Inflammatory macrophage (primary cell): ENCODE measurements at regions not wholly inside any gene's neighbourhood (a gene's known extent, or its start where the extent isn't known, plus 50 kb on each side); places are given as distances from the start of the nearest gene placed in this dataset.
"Not testable (repeated sequence)": the region's sequence is repeated elsewhere in the genome, so short reads cannot be mapped to it uniquely, and the experiment has no call there.

Experiments
- DNase-seq, 2 donors: peaks; one replicate each; pipeline ENCODE4 v3.0.0-alpha.2; 2020 to 2022

DNA sequence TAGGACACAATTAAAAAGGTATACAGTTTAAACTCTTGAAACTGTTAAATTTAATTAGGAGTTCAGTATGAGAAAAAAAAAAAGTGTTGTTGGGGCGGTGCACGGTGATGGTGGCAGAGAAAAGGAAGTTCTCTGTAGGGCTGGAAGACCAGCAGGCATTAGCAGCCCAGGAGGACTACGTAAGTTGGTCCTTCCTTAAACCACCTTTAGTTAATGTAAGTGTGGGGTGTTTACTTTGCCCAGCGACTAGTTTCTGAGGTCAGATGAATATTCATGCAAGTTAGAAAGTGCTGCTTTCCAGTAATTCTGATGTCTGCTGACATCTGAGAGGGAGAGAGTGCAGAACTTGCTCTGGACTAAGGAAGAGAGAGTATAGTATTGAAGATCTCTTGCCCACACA, 54.9 kb downstream of the NKX2-1 start:
- DNase-seq: no peak

DNA sequence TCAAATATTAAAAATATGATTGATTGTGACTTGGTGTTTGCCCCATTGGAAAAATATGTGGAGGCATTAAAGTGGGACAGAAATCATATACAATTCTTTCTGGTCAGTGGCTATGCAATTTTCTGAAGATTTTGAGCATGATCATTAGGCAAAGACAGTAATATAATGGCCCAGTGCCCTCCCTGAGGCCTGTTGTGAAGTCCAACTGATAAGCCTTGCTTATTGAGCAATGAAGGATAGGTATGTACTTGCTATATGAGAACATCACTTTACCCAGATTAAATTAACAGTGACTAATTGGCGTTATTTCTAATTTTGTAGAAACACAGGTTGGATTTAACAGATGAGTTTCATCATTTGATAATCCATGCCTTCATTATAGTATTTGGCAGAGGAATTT, 57.1 kb downstream of the NKX2-1 start:
- no peak for DNase-seq

DNA sequence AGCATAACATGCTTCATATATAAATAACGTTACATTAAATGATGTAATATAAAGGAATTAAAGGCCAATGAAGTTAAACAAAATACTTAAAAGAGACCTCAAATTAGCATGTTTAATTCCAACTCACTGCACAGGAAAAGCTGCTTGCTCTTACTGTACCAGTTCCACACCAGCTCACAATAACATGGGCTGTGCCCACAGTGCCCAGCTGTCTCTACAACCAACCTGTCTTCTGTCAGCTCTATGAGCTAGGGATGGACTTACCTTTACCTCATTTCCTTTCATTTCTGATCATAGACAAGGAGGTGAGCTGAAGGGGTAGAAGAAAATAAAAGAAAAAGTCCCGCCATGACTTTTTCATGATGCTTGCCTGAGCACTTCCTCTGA, 64.8 kb downstream of the NKX2-1 start:
- no peak for DNase-seq

DNA sequence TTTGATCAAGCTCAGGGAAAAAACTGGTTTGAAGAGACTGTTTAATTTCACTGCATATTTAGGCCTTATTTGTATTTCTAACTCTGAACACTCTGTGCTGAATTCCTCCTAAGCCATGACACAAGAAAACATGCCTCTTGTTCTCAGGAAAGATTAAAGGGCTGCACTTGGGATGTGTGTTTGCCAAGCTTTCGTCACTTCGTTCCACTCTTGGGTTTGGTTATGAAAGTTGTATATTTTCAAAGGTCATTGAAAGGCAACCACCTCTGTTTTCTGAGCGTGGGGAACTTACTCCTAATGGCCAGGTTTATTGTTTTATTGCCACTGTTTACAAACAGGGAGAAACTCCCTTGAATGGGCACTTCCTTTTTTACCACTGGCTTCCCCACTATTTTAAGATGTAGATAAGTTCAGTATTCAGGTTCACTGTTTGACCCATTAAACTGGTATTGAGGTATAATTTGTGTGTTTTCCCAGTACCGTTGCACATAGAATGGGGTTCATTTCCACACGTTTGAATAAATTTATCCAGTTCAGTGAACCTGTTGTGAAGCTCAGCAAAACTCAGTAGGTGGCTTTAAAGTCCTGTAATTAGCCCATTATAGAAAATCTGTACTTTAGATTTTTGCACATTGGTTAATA, 65.3 kb downstream of the NKX2-1 start:
- DNase-seq: no peak

DNA sequence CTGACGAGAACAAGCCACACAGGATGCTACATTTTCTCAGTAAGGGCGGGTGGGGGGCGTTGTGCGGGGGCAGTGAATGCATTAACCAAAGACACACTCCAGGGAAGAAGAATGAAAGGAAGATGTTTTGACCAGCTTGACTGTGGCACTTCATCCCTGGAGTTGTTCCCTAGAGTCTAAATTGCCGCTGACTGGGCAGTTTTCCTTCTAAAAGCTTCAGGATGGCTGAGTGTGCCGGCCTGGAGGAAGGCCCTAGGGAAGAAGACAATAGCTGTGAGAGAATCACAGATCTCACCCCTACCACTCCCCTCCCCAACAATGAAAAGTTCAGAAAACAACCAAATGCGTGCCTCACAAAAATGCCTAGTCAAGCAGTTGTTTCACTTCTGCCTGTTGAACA, 67.2 kb downstream of the NKX2-1 start:
- DNase-seq: no peak

DNA sequence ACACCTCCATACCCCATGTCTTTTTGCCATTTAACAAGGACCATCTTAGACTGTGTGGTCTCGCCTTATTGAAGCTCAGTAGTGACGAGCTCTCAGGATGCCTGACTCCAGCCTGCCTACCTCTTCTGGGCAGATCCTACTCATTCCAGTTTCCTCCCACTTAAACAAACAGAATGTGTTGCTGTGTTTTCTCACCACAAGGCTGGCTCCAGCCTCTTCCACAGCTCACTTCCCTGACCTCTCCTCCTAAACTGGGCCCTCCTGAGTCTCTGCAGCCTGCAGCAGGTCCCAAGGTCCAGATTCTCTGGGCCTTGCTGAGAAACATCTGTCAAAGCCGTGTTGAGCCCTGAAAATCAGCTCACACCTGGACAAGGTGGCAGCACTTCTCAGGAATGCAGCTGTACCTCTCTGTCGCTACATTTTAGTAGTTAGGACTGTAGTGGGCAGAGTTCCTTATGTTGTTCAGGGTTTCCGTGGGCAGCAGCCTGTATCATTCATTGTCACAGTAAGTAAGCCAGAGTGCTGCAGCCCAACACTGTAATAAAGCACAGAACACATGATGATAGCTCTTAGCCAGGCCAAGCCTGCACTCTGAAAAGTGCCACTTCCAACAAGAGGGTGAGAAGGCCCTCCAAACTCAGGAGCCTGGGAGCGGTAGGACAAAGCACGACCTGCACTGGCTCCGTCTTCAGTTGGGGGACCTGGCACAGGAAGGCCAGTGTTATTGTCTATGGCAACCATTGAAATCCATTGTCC, 68.5 kb downstream of the NKX2-1 start:
- no peak for DNase-seq

DNA sequence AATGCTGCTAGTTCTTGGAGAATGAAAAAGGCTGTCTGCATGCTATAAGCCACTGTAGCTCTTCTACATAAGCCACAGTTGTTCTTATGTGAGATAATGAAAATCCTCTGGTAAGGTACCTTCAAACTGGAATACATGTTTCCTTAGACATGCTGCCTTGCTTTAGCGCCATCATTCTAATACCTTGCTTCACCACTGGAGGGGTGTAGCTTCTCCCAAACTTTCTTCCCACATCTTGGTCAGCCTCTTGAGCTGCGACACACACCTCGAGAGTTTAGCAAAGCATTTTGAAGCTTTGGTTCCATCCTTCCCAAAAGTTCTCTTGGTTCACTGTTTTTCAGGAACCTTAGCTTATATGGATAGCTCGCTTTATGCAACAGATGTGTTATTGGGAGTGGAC, 69.5 kb downstream of the NKX2-1 start:
- DNase-seq: no peak

DNA sequence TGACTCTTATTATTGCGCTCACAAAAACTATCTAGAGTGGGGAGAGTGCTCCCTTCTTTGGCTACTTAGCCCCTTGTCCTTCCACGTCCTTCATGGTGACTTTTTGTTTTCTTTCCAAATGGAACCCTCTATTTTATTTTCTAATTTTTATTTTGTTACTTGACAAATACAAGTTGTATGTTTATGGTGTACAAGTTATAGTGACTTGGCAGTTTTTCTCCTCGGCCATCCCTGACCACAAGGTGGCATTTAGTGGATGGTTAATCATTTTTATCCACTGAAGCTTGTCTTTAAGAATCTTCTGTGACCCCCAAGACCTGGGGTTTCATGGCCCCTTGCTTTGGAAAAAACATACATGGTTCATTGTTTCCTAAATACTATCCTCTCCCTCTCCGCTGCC, 70.1 kb downstream of the NKX2-1 start:
- DNase-seq: no peak

DNA sequence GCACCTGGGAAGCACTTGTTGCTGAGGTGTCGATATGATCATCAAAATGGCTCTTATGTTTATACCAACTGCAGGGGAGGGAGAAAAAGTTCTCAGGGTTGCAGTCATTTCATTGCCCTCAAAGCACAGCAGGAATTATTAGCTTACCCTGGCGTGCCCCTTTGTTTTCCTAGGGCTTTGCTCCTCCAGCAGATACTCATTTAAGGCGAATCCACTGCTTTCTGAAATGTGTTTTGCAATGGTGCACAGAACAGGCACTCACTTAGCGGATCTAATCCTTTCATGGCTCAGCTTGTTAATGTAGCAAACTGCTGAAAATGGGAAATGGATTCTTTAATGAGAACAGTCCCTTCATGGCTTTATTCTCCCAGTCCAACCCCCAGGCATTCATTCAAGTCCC, 76.7 kb downstream of the NKX2-1 start:
- no peak for DNase-seq

DNA sequence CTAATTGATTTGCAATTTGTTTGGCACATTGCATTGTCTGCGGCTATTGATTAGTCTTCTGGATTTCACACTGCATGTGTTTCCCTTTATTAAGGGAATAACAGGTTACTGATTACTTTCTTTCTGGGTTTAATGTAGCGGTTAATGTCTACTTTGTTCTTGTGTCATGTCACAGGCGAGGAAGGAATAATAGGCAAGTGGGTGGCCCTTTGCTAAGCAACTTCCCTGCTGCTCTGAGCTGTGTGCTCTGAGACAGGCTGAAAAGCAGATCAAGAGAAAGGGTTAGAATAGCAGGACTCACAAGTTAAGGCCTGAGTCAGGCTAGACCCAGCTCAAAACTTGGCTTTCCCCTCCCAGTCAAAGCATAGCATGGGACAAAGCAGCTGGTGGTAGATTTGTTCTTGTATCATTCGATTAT, 77.2 kb downstream of the NKX2-1 start:
- no peak for DNase-seq

DNA sequence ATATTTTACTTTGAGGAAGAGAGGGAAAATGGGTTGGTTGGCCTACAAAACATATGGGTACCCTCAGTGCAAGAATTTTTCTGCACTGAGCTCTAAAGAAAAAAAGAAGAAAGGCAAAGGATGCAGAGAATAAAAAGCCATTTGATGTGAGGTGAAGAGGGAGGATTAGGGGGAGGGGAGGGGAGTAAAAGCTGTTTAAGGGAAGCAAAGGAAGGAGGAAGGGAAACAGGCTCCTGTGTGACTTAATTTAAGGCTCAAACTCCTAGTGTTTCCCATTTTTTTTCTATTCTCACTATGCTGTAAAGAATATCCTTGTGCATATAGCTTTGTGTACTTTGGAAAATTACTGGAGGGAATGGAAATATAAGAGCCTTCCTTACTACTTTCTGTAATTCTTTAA, 78.7 kb downstream of the NKX2-1 start:
- DNase-seq: no peak

DNA sequence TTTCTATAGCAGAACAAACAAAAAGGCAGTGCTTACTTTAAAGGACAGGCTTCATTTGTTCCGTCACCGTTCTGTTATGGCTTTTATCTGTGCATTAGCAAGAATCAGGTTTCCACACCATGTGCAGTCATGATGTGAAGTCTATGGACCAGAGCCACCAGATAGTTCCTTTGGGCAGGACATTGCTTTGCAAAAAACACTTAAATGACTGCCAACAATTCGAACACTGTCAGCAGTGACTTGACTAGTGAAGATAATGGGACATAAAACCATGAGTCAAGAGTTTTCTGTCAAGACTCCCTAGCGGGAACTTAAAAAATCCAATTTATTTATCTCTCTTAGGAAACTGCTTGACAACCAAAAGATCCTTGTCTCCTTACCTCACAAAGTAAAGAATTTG, 80.3 kb downstream of the NKX2-1 start:
- no peak for DNase-seq

DNA sequence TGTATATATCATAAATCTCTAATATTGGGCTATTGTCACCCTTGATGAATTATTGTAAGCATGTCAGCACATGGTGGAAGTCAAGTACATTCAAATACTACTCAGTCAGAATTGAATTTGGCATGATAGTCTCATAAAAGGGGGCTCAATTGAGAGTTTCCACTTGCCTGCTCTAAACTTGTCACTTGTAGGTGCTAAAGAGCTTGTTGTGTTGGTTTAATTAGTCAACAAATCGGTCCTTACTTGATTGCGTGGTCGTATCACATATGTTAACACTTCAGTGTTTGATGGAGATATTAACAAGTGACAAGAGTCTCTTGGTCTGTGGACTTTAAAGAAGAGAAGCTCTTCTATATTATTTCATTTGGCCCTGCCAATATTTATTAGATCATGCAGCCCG, 81.1 kb downstream of the NKX2-1 start:
- no peak for DNase-seq

DNA sequence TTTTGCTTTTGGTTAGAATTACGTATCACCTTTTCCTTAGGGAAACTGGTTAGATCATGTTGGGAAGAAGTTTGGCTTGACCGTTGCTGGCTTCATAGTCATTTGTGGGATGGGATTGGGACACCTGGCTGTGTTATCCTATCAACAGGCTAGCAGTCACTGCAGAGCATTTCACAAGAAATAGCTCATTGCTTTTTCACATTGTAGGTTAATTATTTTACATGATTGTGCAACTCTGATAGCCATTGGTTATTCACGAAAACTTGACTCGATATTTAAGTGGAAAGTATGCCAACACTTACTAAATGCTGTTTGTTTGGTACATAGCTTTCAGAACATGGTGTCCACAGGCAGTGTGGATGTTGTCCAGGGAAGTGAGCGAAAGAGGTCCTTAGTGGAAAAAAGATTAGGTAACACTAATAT, 89.4 kb downstream of the NKX2-1 start:
- no peak for DNase-seq

DNA sequence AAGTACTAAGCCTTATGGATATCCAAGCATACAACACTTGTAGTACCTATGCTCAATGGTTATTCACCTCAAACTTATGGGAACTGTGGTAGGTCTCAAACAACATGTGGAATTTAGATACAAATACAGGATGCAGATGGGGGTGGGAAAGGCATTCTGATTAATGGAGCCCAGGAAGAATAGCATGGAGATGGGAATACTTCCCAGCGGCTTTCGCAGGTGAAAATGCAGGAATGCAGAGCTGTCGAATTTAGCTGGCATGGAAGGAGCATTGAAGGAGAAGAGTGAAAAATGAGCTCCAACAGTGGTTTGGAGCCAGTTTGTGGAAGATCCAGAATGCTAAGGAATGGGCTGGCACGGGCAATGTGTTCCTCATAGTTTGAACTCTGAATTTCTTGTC, 89.9 kb downstream of the NKX2-1 start:
- no peak for DNase-seq

DNA sequence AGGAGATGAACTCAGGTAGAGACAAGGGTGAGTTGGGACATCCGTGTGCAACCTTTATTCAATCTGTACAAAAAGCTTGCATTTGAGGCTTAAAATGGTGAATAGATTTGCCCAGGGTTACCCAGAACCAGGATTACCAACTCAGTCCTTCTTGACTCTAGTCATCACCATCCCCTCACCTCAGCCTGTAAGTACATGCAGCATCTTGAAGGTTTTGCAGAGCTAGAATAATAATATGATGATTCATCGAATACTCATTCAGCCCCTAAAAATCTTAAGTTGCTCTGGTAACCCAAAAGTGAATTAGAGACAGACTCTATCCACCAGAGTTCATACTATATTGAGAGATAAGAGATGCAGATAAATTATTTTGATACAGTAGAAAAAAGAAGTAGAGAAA, 90.3 kb downstream of the NKX2-1 start:
- DNase-seq: no peak

DNA sequence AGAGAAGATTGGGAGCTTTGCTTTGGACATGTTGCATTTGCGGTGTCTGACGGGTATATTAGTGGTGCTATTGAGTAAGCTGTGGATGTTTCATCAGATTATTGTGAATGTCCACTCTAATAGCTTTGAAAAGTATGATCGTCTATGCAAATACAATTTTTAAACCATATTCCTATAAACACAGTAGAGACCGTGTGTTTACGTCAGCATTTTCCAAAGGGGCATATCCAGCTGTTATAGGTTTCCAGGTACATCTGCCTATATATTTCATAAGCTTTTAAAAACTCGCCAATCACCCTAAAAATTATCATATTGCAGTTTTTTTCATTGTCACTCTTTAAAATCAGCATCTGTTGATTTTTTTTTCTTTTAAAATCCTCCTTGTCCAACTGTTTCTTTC, 91.7 kb downstream of the NKX2-1 start:
- DNase-seq: no peak

DNA sequence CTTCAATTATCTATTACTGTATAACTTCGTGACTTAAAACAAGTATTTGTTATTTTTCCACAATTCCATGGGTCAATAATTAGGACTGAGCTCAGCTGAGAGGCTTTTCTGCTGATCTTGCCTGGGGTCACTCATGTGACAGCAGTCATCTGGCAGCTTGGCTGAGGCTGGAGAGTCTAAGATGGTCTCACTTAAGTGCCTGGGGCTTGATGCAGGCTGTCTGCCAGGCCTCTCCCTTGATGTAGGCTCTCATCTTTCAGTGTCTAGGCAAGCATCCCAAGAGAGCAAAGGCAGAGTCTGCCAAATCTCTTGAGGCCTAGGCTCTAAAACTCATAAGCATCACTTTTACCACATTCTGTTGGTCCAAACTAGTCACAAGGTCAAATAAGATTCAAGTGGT, 93.2 kb downstream of the NKX2-1 start:
- no peak for DNase-seq

DNA sequence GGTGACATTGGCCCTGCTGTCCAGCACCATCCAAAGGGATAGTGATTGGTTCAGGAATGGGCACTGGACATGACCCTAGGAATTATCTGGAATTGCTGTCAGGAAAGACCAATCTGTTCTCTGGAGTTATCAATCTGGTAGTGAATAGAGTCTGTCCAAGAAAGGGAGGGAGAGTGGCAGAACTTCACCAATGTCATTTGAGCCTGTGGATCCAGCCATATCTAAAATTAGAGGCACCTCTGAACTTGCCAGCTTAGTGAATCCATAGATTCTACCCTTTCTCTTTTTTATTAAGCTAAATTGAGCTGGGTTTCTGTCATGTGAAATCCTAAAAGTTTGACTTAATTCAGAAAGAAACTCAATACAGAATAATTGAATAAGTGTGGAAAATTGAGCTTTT, 93.9 kb downstream of the NKX2-1 start:
- DNase-seq: no peak

DNA sequence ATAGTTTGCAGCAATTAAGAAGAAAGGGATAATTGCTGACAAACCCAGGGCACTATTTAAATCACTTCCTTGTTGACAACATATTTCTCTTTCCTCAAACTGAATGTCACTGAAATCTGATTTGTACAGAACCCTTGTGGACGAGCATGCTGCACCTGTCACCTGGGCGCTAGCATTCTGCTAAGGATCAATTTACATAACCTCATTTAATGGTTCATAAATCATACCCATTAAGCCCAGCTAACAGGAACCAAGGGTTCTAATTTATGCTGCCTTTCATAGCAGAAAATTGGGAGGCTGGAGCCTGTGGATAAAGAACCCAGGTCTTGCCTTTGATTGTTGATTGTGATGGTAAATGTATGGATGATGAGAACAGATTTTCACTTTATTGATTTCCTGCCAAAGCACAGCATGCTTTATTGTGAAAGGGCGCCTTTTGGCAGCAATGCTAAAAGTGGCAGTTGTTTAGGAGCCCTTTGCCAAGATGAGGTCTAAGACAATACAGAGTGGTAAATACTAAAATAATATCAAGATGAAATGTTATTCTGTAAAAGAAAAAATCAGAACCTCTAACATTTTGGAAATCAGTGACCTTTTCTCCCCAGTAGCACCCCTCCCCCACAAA, 95.4 kb downstream of the NKX2-1 start:
- no peak for DNase-seq

DNA sequence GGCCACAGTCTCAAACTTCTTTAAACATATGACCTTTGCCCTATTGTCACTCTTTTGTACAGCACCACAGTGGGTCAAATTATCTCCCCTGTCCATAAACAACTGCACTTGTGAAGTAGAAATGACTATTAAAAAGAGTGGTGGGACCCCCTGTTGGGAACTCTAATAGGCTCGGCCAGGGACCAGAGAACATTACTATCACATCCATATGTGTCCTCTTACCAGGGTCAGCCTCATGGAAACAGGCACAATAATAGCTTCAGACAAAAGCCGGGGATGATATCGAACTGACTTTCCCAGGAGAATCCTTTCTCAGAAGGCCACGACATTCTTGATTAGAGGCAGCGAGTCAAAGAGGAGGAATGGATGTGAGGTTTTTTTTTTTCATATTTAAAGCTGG, 96.6 kb downstream of the NKX2-1 start:
- DNase-seq: no peak

DNA sequence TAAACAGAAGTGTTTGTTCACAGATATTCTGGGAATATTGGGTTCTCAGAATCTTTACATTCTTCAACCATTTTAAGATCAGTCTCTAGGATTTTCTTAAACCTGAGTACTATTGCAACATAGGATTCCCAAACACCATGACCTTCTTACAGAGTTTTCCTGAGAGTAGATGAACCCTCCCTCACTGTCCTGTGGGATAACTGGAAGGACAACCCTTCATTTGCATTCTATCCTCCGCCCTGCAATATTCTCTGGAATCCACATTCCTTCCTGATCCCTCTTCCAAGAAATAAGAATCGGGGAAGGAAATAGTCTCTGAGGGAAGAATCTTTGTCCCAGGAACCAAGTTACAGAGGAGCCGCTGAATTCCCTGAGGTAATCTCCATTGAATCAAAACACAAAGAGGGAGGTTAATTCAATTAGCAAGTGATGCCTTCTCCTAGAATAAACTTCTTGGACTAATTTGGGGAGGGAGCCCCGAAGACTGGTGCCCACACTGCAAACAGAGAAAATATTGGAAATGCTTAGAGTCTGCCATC, 99.8 kb upstream of the MBIP start:
- no peak for DNase-seq

DNA sequence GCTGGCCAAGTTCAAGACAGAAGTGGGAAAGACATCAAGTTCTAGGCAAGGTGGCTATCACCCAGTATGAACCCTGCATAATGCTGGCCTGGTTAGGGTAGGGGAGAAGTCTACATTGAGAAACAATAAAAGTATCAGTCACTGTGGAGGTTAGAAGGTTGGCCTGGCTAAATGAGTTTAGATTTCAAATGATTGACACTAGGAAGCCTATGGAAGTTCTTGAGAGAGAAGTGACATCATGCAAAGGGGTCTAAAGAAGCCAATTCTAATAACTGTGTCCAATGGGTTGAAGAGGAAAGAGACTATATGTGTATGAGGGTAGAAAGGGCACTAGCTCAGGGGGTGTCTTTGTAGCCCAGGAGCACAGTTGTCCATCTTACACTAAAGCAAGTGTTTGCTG, 98.5 kb upstream of the MBIP start:
- DNase-seq: no peak

DNA sequence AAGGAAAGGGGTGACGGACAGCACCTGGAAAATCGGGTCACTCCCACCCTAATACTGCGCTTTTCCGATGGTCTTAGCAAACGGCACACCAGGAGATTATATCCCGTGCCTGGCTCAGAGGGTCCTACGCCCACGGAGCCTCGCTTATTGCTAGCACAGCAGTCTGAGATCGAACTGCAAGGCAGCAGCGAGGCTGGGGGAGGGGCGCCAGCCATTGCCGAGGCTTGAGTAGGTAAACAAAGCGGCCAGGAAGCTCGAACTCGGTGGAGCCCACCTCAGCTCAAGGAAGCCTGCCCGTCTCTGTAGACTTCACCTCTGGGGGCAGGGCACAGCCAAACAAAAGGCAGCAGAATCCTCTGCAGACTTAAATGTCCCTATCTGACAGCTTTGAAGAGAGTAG, 91.5 kb upstream of the MBIP start:
- DNase-seq: not testable (repeated sequence)
